ENCODE measurements at regions not wholly inside any gene's neighbourhood (a gene's known extent, or its start where the extent isn't known, plus 50 kb on each side); places are given as distances from the start of the nearest gene placed in this dataset.
A peak's percentile ranks its signal among the peaks of the same experiment; 100 is the strongest.

DNA sequence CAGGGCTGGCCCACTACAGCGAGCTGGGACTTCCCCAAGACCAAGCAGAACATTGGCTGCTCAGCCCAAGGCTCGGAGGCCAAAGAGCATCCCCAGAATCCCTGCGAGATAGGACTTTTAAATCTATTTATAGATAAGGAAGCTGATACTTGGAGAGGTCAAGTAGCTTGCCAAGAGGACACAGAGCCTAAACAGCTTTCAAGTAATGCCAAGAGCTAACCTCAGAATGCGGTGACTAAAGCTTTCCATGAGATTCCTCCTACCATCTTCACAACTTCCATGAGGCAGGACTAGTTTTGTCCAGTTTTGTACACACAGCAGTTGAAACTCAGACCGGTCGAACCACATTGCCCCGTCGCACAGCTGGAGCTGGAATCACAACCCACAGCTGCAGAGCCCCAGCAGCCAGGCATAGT lies 168.1 kb upstream of the TOP1 start:
- peak; percentile 67 for DNase-seq (ENCODE audit: low spot score)
- POLR2A ChIA-PET (ENCODE audit: low non-redundant PET), result no interaction called here
- CTCF ChIA-PET, result interaction anchor here (0.6 to 1.5 kb wide), 5 partner anchors 9 to 119 kb away, joined by 3 to 4 read pairs (median 3); no protein-coding TSS in a partner anchor
- TF ChIP-seq, protein P1, sequence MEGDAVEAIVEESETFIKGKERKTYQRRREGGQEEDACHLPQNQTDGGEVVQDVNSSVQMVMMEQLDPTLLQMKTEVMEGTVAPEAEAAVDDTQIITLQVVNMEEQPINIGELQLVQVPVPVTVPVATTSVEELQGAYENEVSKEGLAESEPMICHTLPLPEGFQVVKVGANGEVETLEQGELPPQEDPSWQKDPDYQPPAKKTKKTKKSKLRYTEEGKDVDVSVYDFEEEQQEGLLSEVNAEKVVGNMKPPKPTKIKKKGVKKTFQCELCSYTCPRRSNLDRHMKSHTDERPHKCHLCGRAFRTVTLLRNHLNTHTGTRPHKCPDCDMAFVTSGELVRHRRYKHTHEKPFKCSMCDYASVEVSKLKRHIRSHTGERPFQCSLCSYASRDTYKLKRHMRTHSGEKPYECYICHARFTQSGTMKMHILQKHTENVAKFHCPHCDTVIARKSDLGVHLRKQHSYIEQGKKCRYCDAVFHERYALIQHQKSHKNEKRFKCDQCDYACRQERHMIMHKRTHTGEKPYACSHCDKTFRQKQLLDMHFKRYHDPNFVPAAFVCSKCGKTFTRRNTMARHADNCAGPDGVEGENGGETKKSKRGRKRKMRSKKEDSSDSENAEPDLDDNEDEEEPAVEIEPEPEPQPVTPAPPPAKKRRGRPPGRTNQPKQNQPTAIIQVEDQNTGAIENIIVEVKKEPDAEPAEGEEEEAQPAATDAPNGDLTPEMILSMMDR (conservative IDR thresholded peaks at IDR 0.05; ENCODE audit: low read depth), result no peak
- H3K27ac ChIP-seq, result no peak overlapping the region

DNA sequence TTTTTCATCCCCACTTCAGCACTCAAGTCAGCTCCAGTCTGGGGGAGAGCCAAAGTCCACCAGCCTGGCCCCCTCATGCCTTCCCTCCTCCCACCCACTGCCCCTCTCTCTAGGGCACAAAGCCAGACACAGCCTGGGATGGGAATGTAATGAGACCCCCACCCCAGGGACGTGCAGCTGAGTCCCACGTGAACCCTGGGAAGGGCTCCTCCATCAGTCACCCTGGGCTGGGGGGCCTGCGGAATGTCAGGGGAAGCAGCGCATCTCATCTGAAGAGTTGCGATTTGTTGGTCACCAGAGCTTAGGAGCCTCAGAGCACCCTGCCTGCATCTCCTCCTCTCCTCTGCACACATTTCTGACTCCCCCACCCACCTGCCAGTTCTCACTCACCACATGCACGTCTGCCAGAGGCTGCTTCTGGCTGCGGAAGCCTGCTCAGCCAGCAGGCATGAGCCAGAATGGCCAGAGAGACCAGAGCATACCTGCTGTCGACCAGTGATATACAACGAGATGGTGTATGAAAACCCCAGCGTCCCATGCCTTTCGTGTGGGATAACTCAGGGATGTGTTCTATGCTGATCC lies 167.1 kb upstream of the TOP1 start:
- no peak for DNase-seq (ENCODE audit: low spot score)
- CTCF ChIA-PET, result interaction anchor here (0.6 to 0.8 kb wide), 2 partner anchors 45 to 1163 kb away, joined by 5 read pairs; no protein-coding TSS in a partner anchor
- TF ChIP-seq, protein P1 (conservative IDR thresholded peaks at IDR 0.05; ENCODE audit: low read depth), result no peak
- POLR2A ChIA-PET (ENCODE audit: low non-redundant PET), result no interaction called here
- no peak overlapping the region for H3K27ac ChIP-seq

DNA sequence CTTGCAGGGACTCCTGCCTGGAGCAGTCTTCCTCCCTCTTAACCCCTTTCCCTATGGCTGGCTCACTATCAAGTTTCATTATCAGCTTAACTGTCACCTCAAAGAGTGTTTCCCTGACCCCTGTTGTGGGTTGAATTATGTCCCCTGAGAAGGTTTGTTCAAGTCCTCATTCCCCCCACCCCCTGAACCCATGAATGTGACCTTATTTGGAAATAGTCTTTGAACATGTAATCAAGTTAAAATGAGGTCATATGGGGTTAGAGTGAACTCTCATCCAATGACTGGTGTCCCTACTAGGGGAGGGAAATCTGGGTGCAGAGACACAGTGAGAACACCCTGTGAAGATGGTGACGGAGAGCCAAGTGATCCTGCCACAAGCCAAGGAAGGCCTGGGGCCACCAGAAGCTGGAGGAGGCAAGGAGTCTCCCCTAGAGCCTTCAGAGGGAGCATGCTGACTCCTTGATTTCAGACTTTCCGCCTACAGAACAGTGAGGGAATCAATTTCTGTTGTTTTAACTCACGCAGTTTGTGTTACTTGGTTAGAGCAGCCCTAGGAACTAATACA lies 165.2 kb upstream of the TOP1 start:
- ChIA-PET POLR2A (ENCODE audit: low non-redundant PET) (no interaction called here), CTCF (interaction anchor here (0.6 kb wide), 1 partner anchor 1673 kb away, joined by 6 read pairs; no protein-coding TSS in a partner anchor)
- DNase-seq (ENCODE audit: low spot score), result no peak
- TF ChIP-seq, protein P1 (conservative IDR thresholded peaks at IDR 0.05; ENCODE audit: low read depth), result no peak
- H3K27ac ChIP-seq, result no peak overlapping the region

DNA sequence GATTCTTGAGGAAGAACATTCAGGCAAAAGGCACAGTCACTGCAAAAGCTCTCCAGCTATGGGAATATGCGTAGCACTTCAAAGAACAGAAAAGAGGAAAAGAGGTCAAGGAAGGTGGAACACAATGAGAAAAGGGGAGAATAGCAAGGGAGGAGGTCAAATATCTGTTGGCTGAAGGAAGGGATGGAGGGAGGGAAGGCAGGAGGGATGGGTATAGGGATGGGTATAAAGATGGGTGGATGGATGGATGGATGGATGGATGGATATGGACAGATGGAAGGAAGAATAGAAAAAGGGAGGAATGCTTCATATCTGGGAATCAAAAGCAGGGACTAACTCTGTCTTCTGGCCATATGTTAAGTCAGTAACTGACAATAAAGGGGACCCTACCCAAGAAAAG lies 164.2 kb upstream of the TOP1 start:
- POLR2A ChIA-PET (ENCODE audit: low non-redundant PET), result no interaction called here
- CTCF ChIA-PET, result interaction anchor here (0.8 kb wide), 1 partner anchor 17 kb away, joined by 3 read pairs; no protein-coding TSS in a partner anchor
- DNase-seq (ENCODE audit: low spot score), result no peak
- H3K27ac ChIP-seq, result no peak overlapping the region
- TF ChIP-seq, protein P1 (conservative IDR thresholded peaks at IDR 0.05; ENCODE audit: low read depth), result no peak

DNA sequence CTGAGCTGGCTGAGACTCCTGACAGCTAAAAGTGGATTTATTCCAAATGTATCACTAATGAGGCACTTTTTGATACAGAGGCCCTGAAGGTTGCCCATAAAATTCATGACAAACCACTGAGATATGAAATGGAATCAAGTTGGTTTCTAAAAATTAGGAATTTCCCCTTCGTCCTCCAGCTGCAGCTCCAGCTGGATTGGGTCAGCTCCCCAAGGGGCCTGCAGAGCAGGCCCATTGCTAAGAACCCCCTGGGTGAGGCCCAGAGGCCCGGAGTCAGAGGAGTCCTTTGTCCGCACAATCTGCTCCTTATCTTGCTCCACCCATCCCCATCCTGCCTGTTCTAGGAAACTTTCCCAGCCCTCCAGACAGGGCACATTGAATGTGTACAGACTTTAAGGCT lies 163.5 kb upstream of the TOP1 start:
- TF ChIP-seq, protein P1 (conservative IDR thresholded peaks at IDR 0.05; ENCODE audit: low read depth), result no peak
- DNase-seq (ENCODE audit: low spot score), result no peak
- no peak overlapping the region for H3K27ac ChIP-seq
- CTCF ChIA-PET, result no interaction called here
- POLR2A ChIA-PET (ENCODE audit: low non-redundant PET), result no interaction called here

DNA sequence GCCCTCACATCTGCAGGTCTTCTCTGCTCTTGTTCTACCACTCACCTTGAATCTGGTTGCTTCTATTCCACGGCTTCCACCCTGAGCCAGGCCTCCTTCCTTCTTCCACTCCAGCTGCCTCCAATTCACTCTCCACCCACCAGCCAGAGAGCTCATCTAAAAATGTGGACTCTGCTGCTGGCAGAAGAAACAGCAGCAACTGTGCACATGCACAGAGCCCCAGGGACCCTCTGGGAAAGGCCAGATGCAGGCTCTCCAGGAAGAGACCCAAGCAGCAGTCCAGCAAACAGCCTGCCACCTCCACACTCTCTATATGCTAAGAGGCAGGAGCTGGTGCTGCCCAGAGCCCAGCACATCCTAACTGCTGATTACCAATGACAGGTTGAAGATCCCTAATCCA lies 162.6 kb upstream of the TOP1 start:
- ChIA-PET POLR2A (ENCODE audit: low non-redundant PET) (no interaction called here), CTCF (no interaction called here)
- DNase-seq (ENCODE audit: low spot score), result no peak
- no peak overlapping the region for H3K27ac ChIP-seq
- TF ChIP-seq, protein P1 (conservative IDR thresholded peaks at IDR 0.05; ENCODE audit: low read depth), result no peak

Data from RWPE1 (cell line).